Dendritic cell treated with granulocyte-macrophage colony-stimulating factor and Interleukin-4, amounts not matched to agents 40 ng/mL and 50 ng/mL, for 4 days (primary cell): ENCODE measurements at regions not wholly inside any gene's neighbourhood (a gene's known extent, or its start where the extent isn't known, plus 50 kb on each side); places are given as distances from the start of the nearest gene placed in this dataset.

ENCODE experiments used
- H3K27ac Mint-ChIP-seq: one replicate; pipeline ENCODE4 v1.8.0; 2022; ENCODE audit warnings: mild to moderate bottlenecking, mixed read lengths
- H3K27me3 Mint-ChIP-seq: one replicate; pipeline ENCODE4 v1.8.0; 2022; ENCODE audit warnings: mild to moderate bottlenecking, mixed read lengths
- H3K36me3 Mint-ChIP-seq: one replicate; pipeline ENCODE4 v1.8.0; 2022; ENCODE audit warnings: low read depth, mixed read lengths
- H3K4me1 Mint-ChIP-seq: one replicate; pipeline ENCODE4 v1.8.0; 2022; ENCODE audit warnings: low read depth, mixed read lengths
- H3K4me3 Mint-ChIP-seq: one replicate; pipeline ENCODE4 v1.8.0; 2022; ENCODE audit warnings: mild to moderate bottlenecking, moderate library complexity, mixed read lengths
- H3K9me3 Mint-ChIP-seq: one replicate; pipeline ENCODE4 v1.8.0; 2022; ENCODE audit warnings: mixed read lengths
- intact Hi-C: fragments of 100-400 bp; cut with micrococcal nuclease; formaldehyde crosslinking; loops from one replicate; pipeline ENCODE4 v1.15.0; 2022

GRCh38 chr10:26380815-26381214, 57.3 kb upstream of the APBB1IP start:
- peaks cover 54% of the 10 kb centered on the region for H3K4me1 Mint-ChIP-seq
- intact Hi-C loops: no loop called here
- H3K4me3 Mint-ChIP-seq: no peak overlapping the region
- no peak overlapping the region for H3K27ac Mint-ChIP-seq
- H3K36me3 Mint-ChIP-seq: no peaks in the 10 kb centered on the region
- no peaks in the 10 kb centered on the region for H3K27me3 Mint-ChIP-seq
- H3K9me3 Mint-ChIP-seq: peaks cover 8% of the 10 kb centered on the region

GRCh38 chr10:26381986-26382385, 56.2 kb upstream of the APBB1IP start:
- Mint-ChIP-seq H3K4me1 (peaks cover 54% of the 10 kb centered on the region), H3K36me3 (no peaks in the 10 kb centered on the region), H3K9me3 (peaks cover 8% of the 10 kb centered on the region), H3K4me3 (no peak overlapping the region), H3K27me3 (no peaks in the 10 kb centered on the region), H3K27ac (no peak overlapping the region)
- intact Hi-C loops: no loop called here

GRCh38 chr10:26384600-26384999, 53.5 kb upstream of the APBB1IP start:
- H3K4me3 Mint-ChIP-seq: no peak overlapping the region
- H3K36me3 Mint-ChIP-seq: no peaks in the 10 kb centered on the region
- H3K4me1 Mint-ChIP-seq: peaks cover 45% of the 10 kb centered on the region
- no peaks in the 10 kb centered on the region for H3K27me3 Mint-ChIP-seq
- H3K9me3 Mint-ChIP-seq: peaks cover 8% of the 10 kb centered on the region
- intact Hi-C loops: no loop called here
- no peak overlapping the region for H3K27ac Mint-ChIP-seq

GRCh38 chr10:26385443-26385842, 52.7 kb upstream of the APBB1IP start:
- no peak overlapping the region for H3K4me3 Mint-ChIP-seq
- no peaks in the 10 kb centered on the region for H3K36me3 Mint-ChIP-seq
- peaks cover 8% of the 10 kb centered on the region for H3K9me3 Mint-ChIP-seq
- intact Hi-C loops: no loop called here
- H3K27ac Mint-ChIP-seq: no peak overlapping the region
- no peaks in the 10 kb centered on the region for H3K27me3 Mint-ChIP-seq
- peaks cover 38% of the 10 kb centered on the region for H3K4me1 Mint-ChIP-seq

- Mint-ChIP-seq H3K27me3 (peaks cover 4% of the 10 kb centered on the region), H3K36me3 (no peaks in the 10 kb centered on the region), H3K4me3 (no peak overlapping the region), H3K9me3 (peaks cover 8% of the 10 kb centered on the region), H3K4me1 (peaks cover 41% of the 10 kb centered on the region), H3K27ac (no peak overlapping the region)
- intact Hi-C loops: no loop called here
Observed at GRCh38 chr10:26386781-26387180, 51.4 kb upstream of the APBB1IP start.
